ENCODE measurements at regions not wholly inside any gene's neighbourhood (a gene's known extent, or its start where the extent isn't known, plus 50 kb on each side); places are given as distances from the start of the nearest gene placed in this dataset.
"Not testable (repeated sequence)": the region's sequence is repeated elsewhere in the genome, so short reads cannot be mapped to it uniquely, and the experiment has no call there.

DNA sequence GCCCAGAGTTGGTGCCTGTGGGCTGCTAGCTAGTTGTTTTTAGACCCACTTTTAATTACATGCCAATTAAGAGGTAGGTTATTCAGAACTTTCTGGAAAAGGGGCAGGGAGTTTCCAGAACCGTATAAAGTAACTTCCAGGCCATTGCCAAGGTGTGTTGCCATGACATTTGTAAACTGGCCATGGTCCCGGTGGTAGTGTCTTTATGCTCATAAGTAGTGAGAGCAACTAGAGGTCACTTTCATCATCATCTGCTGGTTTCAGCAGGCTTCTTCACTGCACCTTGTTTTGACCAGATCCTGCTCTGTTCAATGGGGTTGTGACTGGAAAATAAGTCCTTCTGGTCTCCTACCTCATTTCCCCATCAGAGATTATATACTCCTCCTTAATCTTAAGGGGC, 207.0 kb downstream of the FAM72C start:
- DNase-seq: not testable (repeated sequence)

DNA sequence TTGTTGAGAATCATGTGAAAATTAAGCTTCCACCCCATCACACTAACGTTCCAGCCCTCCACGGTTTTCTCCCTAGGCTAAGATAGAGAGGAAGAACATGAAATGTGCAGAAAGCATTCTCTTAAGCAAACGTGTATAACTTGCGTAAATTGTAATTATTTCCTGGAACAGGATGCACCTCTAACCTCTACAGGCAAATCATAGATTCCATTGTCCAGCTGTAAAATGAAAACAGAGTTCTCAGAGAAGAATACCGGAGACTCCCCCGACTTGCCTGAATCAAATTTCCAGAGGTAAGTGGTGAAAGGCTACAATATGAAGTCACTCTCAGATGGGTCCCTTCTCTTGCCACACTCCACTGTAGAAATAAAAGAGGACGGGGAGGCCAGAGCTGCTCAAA, 211.4 kb downstream of the FAM72C start:
- DNase-seq: not testable (repeated sequence)

GRCh38 chr1:143755961-143756360, 215.8 kb downstream of the FAM72C start:
- DNase-seq: not testable (repeated sequence)

GRCh38 chr1:143748906-143749305, 222.9 kb downstream of the FAM72C start:
- DNase-seq: peak; percentile 38

- no peak for DNase-seq
Observed at GRCh38 chr1:143736562-143736961, 235.2 kb downstream of the FAM72C start.

- DNase-seq: no peak
Observed at GRCh38 chr1:143735764-143736461, 235.9 kb downstream of the FAM72C start.

DNA sequence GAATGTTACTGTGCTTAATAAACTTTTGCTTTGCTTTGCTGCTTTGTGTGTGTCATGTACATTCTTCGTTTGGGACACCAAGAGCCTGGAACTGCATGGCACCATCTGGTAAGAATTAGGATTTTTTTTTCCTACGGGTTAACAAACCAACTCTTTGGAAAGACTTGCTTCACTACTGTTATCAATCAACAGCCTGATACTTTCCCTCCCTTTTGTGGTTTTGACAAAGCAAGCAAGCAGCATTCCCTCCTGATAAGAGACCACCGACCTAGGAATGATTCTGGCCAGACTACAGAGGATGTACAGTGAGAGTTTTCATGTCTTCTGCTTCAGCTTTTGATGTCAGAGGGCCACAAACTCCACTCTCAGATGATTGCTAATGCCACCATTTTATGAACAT, 237.5 kb downstream of the FAM72C start:
- not testable (repeated sequence) for DNase-seq

- DNase-seq: not testable (repeated sequence)
Observed at GRCh38 chr1:143730890-143731289, 240.9 kb downstream of the FAM72C start.

DNA sequence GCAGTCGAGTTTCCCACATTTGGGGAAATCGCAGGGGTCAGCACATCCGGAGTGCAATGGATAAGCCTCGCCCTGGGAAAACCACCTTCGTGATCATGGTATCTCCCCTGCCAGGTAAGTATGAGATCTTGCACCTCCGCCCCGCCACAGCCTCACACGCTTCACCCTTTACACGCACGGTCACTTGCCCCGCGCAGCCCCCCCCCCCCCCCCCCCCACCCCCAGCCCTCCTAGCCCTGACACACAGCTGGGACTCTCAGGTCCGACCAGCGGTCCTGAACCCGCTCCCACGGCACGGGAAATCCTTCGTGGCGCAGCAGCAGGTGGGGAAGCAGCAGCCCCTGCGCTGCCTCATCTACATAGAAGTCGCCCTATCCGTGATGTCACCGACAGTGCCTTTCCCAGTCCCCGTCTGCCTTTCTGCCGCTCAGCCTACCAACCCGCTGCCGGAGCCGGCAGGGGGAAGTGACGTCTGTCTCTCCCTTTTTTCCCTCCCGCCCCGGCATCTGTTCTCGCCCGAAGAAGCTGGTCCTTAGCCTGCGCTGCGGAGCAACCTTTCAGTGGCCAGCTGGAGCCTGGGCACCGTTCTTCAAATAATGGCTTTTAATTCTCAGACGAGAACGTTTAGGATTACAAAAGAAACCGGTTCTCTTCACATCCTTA, 242.2 kb downstream of the FAM72C start:
- not testable (repeated sequence) for DNase-seq

DNA sequence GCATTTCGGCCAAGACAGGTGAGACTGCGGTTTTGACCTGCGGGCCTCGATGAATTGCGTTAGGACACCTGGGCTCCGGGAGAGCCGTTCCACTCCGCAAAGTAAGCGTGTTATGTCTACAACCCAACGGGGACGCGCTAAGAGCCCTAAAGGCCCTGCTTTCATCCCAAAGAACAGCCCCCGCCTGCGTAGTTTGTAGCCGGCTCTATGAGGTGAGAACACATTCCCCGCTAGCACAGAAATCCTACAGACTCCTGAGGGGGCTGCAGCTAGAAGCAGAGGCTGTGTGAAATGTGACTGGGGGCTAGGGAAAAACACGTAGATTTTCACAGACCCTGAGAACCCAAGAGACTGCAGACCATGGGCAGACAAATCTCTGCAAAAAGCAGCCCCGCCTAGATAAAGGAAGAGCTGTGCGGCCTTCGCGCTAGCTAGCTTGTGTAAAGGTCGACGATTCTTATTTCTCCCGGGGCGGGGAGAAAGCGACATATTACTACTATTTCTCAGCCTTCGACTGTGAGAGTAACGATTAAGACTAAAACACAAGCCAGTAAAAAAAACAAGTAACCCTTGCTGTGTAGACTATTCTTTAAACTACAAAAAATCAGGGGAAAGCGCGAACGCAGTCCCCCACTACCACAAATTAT, 242.9 kb downstream of the FAM72C start:
- DNase-seq: not testable (repeated sequence)

DNA sequence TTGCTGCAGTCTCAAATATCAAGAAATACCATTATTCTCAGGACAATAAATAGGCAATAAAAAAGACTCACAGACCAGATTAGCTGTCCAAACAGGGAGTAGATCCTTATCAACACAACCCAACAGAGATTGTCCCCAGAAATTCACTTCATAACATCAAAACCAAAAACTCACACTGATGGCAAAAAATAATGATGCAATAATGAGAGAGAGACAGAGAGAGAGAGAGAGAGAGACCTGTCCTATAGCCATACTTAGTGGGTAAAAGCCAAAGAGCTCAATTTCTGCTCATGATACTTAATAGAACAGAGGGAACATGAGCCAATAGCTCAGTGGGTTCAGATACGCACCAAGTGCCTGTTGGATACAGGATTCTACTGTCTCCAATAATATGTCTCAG, 244.5 kb downstream of the FAM72C start:
- no peak for DNase-seq

GRCh38 chr1:143721024-143721373, 250.8 kb downstream of the FAM72C start:
- DNase-seq: no peak

DNA sequence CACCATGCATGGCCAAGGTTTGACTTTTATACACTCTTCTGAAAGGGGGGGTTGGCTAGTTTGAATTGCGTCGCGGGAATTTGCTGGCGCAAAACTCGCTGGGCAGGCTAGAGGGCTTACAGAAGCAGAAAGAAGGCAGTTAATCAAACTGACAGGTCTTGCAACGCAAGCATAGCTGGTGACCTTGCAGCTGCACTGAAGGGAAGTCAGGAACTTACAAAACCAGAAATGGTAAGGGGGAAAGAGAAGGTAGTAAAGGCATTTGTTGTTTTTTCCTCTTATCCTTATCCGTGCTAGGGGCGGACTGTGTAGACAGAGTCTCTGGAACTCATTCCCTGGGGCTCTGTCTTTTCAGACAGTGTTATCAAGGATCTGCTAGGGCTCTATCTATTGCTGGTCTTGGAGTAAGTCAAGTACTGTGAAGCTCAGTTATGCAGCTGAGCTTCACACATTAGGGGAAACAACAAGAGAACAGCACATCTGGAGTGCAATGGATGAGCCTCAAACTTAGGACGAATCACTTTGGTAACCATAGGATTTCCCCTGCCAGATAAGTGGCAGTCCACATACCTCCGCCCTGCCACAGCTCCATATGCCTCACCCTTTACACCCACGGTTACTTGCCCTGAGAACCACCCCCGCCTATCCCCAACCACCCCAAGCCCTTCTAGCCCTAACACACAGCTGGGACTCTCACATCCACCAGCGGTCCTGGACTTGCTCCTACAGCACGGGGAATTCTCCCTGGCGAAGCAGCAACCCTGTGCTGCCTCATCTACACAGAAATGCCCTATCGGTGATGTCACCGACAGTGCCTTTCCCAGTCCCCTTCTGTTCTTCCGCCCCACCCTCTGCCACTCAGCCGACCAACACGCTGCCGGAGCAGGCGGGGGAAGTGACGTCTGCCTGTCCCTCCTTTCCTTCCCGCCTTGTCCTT, 251.4 kb downstream of the FAM72C start:
- DNase-seq: peak; percentile 14

DNA sequence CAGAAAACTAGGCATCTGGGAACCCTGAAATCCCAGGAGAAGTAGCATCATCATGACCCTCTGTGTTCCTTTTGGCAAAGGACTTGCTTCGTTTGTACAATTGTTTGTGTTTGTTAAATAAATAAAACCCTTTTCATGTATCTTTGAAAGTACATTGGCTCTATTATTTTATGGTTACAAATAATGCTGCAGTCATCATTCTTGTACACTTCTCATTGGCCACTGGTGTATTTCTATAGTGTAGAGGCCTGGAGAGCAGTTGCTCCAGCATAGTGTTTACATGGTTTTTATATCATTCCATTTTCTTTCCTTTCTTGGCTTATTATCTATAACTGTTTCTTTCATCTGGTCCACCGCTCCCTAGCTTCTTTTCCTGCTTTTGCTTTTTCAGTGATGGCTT, 253.3 kb downstream of the FAM72C start:
- no peak for DNase-seq

DNA sequence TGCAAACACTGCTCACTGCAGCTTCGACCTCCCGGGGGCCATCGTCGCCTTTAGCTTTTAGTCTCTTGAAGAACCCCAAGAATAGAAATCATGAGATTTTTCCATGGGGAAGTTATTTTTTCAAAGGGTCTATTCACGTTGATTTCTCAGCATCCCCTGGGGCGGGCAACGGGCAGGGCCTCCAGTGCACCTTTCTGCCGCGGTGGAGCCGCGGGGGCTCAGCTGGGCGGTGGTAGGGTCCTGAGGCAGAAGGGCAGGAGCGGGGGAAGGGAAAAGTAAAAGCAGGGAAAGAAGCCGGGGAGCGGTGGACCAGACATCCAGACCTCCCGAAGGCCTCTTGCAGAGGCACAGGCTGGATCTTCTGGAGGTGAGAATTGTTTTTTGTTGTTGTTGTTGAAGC, 253.8 kb downstream of the FAM72C start:
- DNase-seq: no peak

DNA sequence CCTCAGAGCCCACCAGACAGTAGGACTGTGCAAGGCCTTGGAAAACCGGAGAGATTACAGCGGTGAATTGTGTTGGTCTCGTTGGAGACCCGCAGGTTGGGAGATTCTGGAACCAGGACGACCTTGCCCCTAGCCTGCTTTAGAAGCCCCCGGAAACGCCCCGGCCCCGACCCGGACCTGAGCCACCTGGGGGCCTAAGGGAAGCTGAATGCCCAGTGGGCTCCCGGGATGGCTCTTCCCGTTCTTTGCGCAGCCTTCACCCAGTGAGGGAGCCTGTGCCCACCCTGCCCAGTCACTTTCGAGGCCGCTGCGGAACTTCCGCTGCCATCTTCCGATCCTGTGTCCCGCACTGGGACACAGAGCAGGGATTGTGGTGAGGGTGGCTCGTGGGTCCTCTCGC, 254.4 kb downstream of the FAM72C start:
- no peak for DNase-seq

DNA sequence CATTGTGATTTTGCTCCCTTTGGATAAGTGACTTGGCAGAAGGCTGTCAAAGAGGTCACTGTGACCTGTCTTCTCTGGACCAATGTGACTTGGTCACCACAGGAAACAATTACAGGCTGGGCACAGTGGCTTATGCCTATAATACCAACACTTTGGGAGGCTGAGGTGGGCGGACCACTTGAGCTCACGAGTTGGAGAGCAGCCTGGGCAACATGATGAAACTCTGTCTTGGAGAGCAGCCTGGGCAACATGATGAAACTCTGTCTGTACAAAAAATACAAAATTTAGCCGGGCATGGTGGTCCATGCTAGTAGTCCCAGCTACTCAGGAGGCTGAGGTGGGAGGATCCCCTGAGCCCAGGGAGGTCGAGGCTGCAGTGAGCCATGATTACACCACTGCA, 256.9 kb downstream of the FAM72C start:
- DNase-seq: not testable (repeated sequence)

- peak; percentile 11 for DNase-seq
Observed at GRCh38 chr1:143709606-143710259, 262.1 kb downstream of the FAM72C start.

- DNase-seq: not testable (repeated sequence)
Observed at GRCh38 chr1:143702739-143703138, 269.0 kb downstream of the FAM72C start.

DNA sequence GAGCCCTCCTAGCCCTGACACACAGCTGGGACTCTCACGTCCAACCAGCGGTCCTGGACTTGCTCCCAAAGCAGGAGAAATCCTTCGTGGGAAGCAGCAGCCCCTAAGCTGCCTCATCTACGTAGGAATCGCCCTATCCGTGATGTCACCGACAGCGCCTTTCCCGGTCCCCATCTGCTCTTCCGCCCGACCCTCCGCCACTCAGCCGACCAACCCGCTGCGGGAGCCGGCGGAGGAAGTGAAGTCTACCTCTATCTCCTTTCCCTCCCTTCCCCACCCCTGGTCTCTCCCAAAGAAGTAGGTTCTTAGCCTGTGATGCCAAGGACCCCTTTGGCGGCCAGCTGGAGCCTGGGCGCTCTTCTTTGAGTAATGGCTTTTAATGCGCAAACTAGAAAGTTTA, 272.1 kb downstream of the FAM72C start:
- no peak for DNase-seq

- DNase-seq: peak; percentile 20
Observed at GRCh38 chr1:143699115-143699514, 272.7 kb downstream of the FAM72C start.

GRCh38 chr1:143698016-143698415, 273.8 kb downstream of the FAM72C start:
- DNase-seq: peak; percentile 14

GRCh38 chr1:143694085-143694484, 277.7 kb downstream of the FAM72C start:
- DNase-seq: no peak

Data from hematopoietic multipotent progenitor cell treated with erythropoietin and hydrocortisone succinate and interleukin-3 and kit ligand, for 4 days (in vitro differentiated cells).